ENCODE measurements at regions not wholly inside any gene's neighbourhood (a gene's known extent, or its start where the extent isn't known, plus 50 kb on each side); places are given as distances from the start of the nearest gene placed in this dataset.

- TF ChIP-seq RAD21 (conservative IDR thresholded peaks at IDR 0.05) = no peak
- H3K27ac ChIP-seq (ENCODE audit: low read length) = no peak overlapping the region
Observed at GRCh38 chr4:120158046-120158445, 91.4 kb upstream of the MAD2L1 start.

GRCh38 chr4:120156120-120156718, 89.6 kb upstream of the MAD2L1 start:
- Histone ChIP-seq H3K36me3 (ENCODE audit: insufficient read depth, low read length) (no peaks in the 10 kb centered on the region), H3F3A (ENCODE audit: insufficient read depth, low read length, poor library complexity, severe bottlenecking) (no peaks in the 10 kb centered on the region), H3K4me3 (ENCODE audit: low read length) (no peak overlapping the region), H3K9me3 (ENCODE audit: low read length) (no peaks in the 10 kb centered on the region), H3K79me2 (replicated peaks; ENCODE audit: insufficient read depth, low read length) (no peaks in the 10 kb centered on the region), H3K9me2 (ENCODE audit: insufficient read depth, low read length) (no peaks in the 10 kb centered on the region), H2AFZ (ENCODE audit: low read depth, low read length) (no peak overlapping the region), H3K9ac (ENCODE audit: low read length) (no peak overlapping the region), H3K4me2 (ENCODE audit: low read length) (no peak overlapping the region), H3K27ac (ENCODE audit: low read length) (no peak overlapping the region), H3K27me3 (ENCODE audit: insufficient read depth, low read depth, low read length) (no peaks in the 10 kb centered on the region), H4K20me1 (ENCODE audit: insufficient read depth) (no peaks in the 10 kb centered on the region)
- no peak for TF ChIP-seq POLR2AphosphoS5 (IDR thresholded peaks at IDR 0.05)
- peak; percentile 89 for TF ChIP-seq RAD21 (conservative IDR thresholded peaks at IDR 0.05)
- no peak for TF ChIP-seq TAF1 (IDR thresholded peaks at IDR 0.05; ENCODE audit: low read depth)
- TF ChIP-seq MXI1 (conservative IDR thresholded peaks at IDR 0.05; ENCODE audit: poor library complexity, severe bottlenecking) = no peak
- TF ChIP-seq CTCF (IDR thresholded peaks at IDR 0.05; ENCODE audit: poor library complexity, severe bottlenecking) = peak; percentile 83
- peak; percentile 93 for TF ChIP-seq SMC3 (conservative IDR thresholded peaks at IDR 0.05; ENCODE audit: poor library complexity)
- no peak for TF ChIP-seq EZH2 (IDR thresholded peaks at IDR 0.05; ENCODE audit: borderline replicate concordance, insufficient read depth, low read length, poor library complexity, severe bottlenecking)
- no peak for TF ChIP-seq EP300 (conservative IDR thresholded peaks at IDR 0.05; ENCODE audit: poor library complexity, severe bottlenecking)
- TF ChIP-seq REST (IDR thresholded peaks at IDR 0.05; ENCODE audit: borderline replicate concordance) = no peak

More at GRCh38 chr4:120158046-120158445, 91.4 kb upstream of the MAD2L1 start:
- Histone ChIP-seq H3K27me3 (ENCODE audit: insufficient read depth, low read depth, low read length) (no peaks in the 10 kb centered on the region), H3K9ac (ENCODE audit: low read length) (no peak overlapping the region), H3K79me2 (replicated peaks; ENCODE audit: insufficient read depth, low read length) (no peaks in the 10 kb centered on the region), H3K4me3 (ENCODE audit: low read length) (no peak overlapping the region), H3K9me2 (ENCODE audit: insufficient read depth, low read length) (no peaks in the 10 kb centered on the region), H3K4me2 (ENCODE audit: low read length) (no peak overlapping the region), H3K36me3 (ENCODE audit: insufficient read depth, low read length) (no peaks in the 10 kb centered on the region), H3F3A (ENCODE audit: insufficient read depth, low read length, poor library complexity, severe bottlenecking) (no peaks in the 10 kb centered on the region), H2AFZ (ENCODE audit: low read depth, low read length) (no peak overlapping the region), H4K20me1 (ENCODE audit: insufficient read depth) (no peaks in the 10 kb centered on the region), H3K9me3 (ENCODE audit: low read length) (no peaks in the 10 kb centered on the region)
